ENCODE measurements at regions not wholly inside any gene's neighbourhood (a gene's known extent, or its start where the extent isn't known, plus 50 kb on each side); places are given as distances from the start of the nearest gene placed in this dataset.
"Not testable (repeated sequence)": the region's sequence is repeated elsewhere in the genome, so short reads cannot be mapped to it uniquely, and the experiment has no call there.

- no peak for DNase-seq (ENCODE audit: low spot score)
Measured at GRCh38 chr12:58009405-58010195, 68.2 kb downstream of the ATP23 start.

- no peak for DNase-seq (ENCODE audit: low spot score)
Measured at GRCh38 chr12:58011676-58012075, 70.3 kb downstream of the ATP23 start.

- not testable (repeated sequence) for DNase-seq (ENCODE audit: low spot score)
Measured at GRCh38 chr12:58022379-58023020, 81.1 kb downstream of the ATP23 start.

- no peak for DNase-seq (ENCODE audit: low spot score)
Measured at GRCh38 chr12:58025431-58025830, 84.1 kb downstream of the ATP23 start.

GRCh38 chr12:58026426-58026825, 85.1 kb downstream of the ATP23 start:
- no peak for DNase-seq (ENCODE audit: low spot score)

- no peak for DNase-seq (ENCODE audit: low spot score)
Measured at GRCh38 chr12:58026897-58027891, 85.8 kb downstream of the ATP23 start.

- DNase-seq (ENCODE audit: low spot score) = no peak
Measured at GRCh38 chr12:58028294-58028693, 86.9 kb downstream of the ATP23 start.

- DNase-seq (ENCODE audit: low spot score) = no peak
Measured at GRCh38 chr12:58029260-58029659, 87.9 kb downstream of the ATP23 start.

GRCh38 chr12:58030566-58031279, 89.4 kb downstream of the ATP23 start:
- no peak for DNase-seq (ENCODE audit: low spot score)

- no peak for DNase-seq (ENCODE audit: low spot score)
Measured at GRCh38 chr12:58032156-58032555, 90.8 kb downstream of the ATP23 start.

GRCh38 chr12:58033831-58034230, 92.5 kb downstream of the ATP23 start:
- no peak for DNase-seq (ENCODE audit: low spot score)

GRCh38 chr12:58034311-58034710, 92.9 kb downstream of the ATP23 start:
- no peak for DNase-seq (ENCODE audit: low spot score)

GRCh38 chr12:58034712-58035111, 93.3 kb downstream of the ATP23 start:
- DNase-seq (ENCODE audit: low spot score) = no peak

GRCh38 chr12:58041441-58041840, 100.1 kb downstream of the ATP23 start:
- DNase-seq (ENCODE audit: low spot score) = no peak

- DNase-seq (ENCODE audit: low spot score) = no peak
Measured at GRCh38 chr12:58044966-58045365, 103.6 kb downstream of the ATP23 start.

GRCh38 chr12:58046271-58046670, 104.9 kb downstream of the ATP23 start:
- no peak for DNase-seq (ENCODE audit: low spot score)

GRCh38 chr12:58051378-58051777, 110.0 kb downstream of the ATP23 start:
- DNase-seq (ENCODE audit: low spot score) = no peak

- DNase-seq (ENCODE audit: low spot score) = no peak
Measured at GRCh38 chr12:58064666-58065065, 123.3 kb downstream of the ATP23 start.

GRCh38 chr12:58066296-58066695, 124.9 kb downstream of the ATP23 start:
- DNase-seq (ENCODE audit: low spot score) = no peak

- DNase-seq (ENCODE audit: low spot score) = no peak
Measured at GRCh38 chr12:58067610-58068387, 126.4 kb downstream of the ATP23 start.

- DNase-seq (ENCODE audit: low spot score) = no peak
Measured at GRCh38 chr12:58068706-58069105, 127.3 kb downstream of the ATP23 start.
